RWPE2 (cell line): ENCODE measurements at regions not wholly inside any gene's neighbourhood (a gene's known extent, or its start where the extent isn't known, plus 50 kb on each side); places are given as distances from the start of the nearest gene placed in this dataset.

ENCODE experiments used
- ATAC-seq: fragments of 200-7000 bp; cut with Tn5 transposase; 3 replicates; pipeline ENCODE4 v1.9.1; 2021; ENCODE audit warnings: low read depth
- DNase-seq: peaks from one replicate; pipeline ENCODE4 v3.0.0-alpha.2; 2020; ENCODE audit warnings: low spot score
- H3K27ac ChIP-seq: fragments of 450-650 bp; 2 replicates; pipeline ENCODE4 v1.5.1; 2017; ENCODE audit warnings: mild to moderate bottlenecking; ENCODE audit not compliant: poor library complexity, severe bottlenecking
- H3K27me3 ChIP-seq: fragments of 250-450 bp; sonication (Bioruptor Pico); 2 replicates; pipeline ENCODE4 v1.5.1; 2021; ENCODE audit warnings: mild to moderate bottlenecking, moderate library complexity; ENCODE audit not compliant: insufficient read depth, poor library complexity, severe bottlenecking
- H3K36me3 ChIP-seq: fragments of 250-450 bp; sonication (Bioruptor Pico); 2 replicates; pipeline ENCODE4 v1.5.1; 2020; ENCODE audit warnings: low read depth, mild to moderate bottlenecking, moderate library complexity
- H3K4me1 ChIP-seq: fragments of 250-450 bp; sonication (Bioruptor Pico); 2 replicates; pipeline ENCODE4 v1.5.1; 2021; ENCODE audit warnings: mild to moderate bottlenecking, moderate library complexity; ENCODE audit not compliant: insufficient read depth, poor library complexity, severe bottlenecking
- H3K4me3 ChIP-seq: fragments of 250-450 bp; sonication (Bioruptor Pico); 2 replicates; pipeline ENCODE4 v1.5.1; 2021; ENCODE audit warnings: mild to moderate bottlenecking, moderate library complexity; ENCODE audit not compliant: severe bottlenecking
- H3K9me3 ChIP-seq: fragments of 250-450 bp; sonication (Bioruptor Pico); 2 replicates; pipeline ENCODE4 v1.5.1; 2021; ENCODE audit warnings: mild to moderate bottlenecking, moderate library complexity; ENCODE audit not compliant: severe bottlenecking
- TF ChIP-seq, protein P1 (sequence below): fragments of 450-650 bp; IDR thresholded peaks from one replicate; pipeline ENCODE4 v1.5.1; 2017; ENCODE audit warnings: mild to moderate bottlenecking, moderate library complexity; ENCODE audit not compliant: poor library complexity, severe bottlenecking

GRCh38 chr1:212219679-212220463, 65.3 kb upstream of the PPP2R5A start:
- H3K36me3 ChIP-seq: no peaks in the 10 kb centered on the region
- no peak overlapping the region for H3K4me3 ChIP-seq
- no peaks in the 10 kb centered on the region for H3K27me3 ChIP-seq
- no peaks in the 10 kb centered on the region for H3K9me3 ChIP-seq
- TF ChIP-seq, protein P1, sequence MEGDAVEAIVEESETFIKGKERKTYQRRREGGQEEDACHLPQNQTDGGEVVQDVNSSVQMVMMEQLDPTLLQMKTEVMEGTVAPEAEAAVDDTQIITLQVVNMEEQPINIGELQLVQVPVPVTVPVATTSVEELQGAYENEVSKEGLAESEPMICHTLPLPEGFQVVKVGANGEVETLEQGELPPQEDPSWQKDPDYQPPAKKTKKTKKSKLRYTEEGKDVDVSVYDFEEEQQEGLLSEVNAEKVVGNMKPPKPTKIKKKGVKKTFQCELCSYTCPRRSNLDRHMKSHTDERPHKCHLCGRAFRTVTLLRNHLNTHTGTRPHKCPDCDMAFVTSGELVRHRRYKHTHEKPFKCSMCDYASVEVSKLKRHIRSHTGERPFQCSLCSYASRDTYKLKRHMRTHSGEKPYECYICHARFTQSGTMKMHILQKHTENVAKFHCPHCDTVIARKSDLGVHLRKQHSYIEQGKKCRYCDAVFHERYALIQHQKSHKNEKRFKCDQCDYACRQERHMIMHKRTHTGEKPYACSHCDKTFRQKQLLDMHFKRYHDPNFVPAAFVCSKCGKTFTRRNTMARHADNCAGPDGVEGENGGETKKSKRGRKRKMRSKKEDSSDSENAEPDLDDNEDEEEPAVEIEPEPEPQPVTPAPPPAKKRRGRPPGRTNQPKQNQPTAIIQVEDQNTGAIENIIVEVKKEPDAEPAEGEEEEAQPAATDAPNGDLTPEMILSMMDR: no peak
- ATAC-seq (no peak), DNase-seq (no peak)
- H3K4me1 ChIP-seq: no peaks in the 10 kb centered on the region
- no peak overlapping the region for H3K27ac ChIP-seq

DNA sequence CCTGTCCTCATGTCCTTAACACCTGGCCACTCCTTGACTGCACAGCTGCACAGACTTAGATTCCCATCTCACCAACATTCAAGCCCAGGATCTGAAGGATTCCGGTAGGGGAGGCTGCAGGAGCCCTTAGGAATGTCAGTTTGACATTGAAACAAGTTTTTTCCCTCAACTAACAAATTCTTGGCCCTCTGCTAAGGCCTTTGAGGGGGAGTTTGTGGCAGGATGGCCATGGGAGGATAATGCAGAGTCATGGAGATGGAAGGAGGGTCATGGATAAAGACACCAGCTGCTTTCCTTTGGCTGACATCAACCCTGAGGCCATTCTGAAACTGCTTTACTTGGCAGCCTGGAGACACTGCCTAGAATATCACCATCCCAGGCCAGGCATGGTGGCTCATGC, 63.4 kb upstream of the PPP2R5A start:
- H3K4me1 ChIP-seq: no peaks in the 10 kb centered on the region
- no peak overlapping the region for H3K4me3 ChIP-seq
- DNase-seq (no peak), ATAC-seq (no peak)
- TF ChIP-seq, protein P1: no peak
- no peaks in the 10 kb centered on the region for H3K27me3 ChIP-seq
- H3K9me3 ChIP-seq: no peaks in the 10 kb centered on the region
- H3K27ac ChIP-seq: no peak overlapping the region
- no peaks in the 10 kb centered on the region for H3K36me3 ChIP-seq

- Histone ChIP-seq H3K36me3 (no peaks in the 10 kb centered on the region), H3K4me3 (no peak overlapping the region), H3K9me3 (no peaks in the 10 kb centered on the region), H3K27ac (no peak overlapping the region), H3K4me1 (no peaks in the 10 kb centered on the region), H3K27me3 (no peaks in the 10 kb centered on the region)
- no peak for DNase-seq
- ATAC-seq: no peak
- TF ChIP-seq, protein P1: no peak
Observed at GRCh38 chr1:212224102-212224501, 61.1 kb upstream of the PPP2R5A start.

GRCh38 chr1:212225416-212225815, 59.8 kb upstream of the PPP2R5A start:
- no peak for DNase-seq
- no peaks in the 10 kb centered on the region for H3K27me3 ChIP-seq
- no peaks in the 10 kb centered on the region for H3K36me3 ChIP-seq
- TF ChIP-seq, protein P1: no peak
- no peak for ATAC-seq
- no peak overlapping the region for H3K27ac ChIP-seq
- no peaks in the 10 kb centered on the region for H3K9me3 ChIP-seq
- no peak overlapping the region for H3K4me3 ChIP-seq
- H3K4me1 ChIP-seq: no peaks in the 10 kb centered on the region

DNA sequence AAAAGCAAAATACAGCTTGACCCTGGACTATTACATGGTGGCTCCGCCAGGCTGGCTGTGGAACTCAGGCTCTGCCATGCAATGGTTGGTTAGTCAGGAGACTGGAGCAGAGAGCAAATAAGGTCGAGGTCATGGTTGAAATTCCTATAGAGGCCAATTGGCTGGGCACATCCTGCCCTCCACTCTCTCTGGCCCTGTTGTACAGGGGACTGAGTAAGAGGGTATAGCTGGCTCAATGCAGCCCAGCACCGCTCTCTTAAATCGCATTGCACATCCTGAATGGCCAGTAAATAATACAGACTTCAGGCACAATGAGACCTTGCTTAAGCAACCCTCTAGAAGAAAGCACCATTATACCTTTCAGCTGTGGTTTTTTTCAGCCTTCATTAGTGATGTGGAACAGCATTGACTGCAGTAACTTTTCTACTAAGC, 59.3 kb upstream of the PPP2R5A start:
- Histone ChIP-seq H3K4me1 (no peaks in the 10 kb centered on the region), H3K9me3 (no peaks in the 10 kb centered on the region), H3K36me3 (no peaks in the 10 kb centered on the region), H3K4me3 (no peak overlapping the region), H3K27me3 (no peaks in the 10 kb centered on the region), H3K27ac (no peak overlapping the region)
- no peak for DNase-seq
- ATAC-seq: no peak
- TF ChIP-seq, protein P1: no peak
